Glomerular visceral epithelial cell (primary cell): ENCODE measurements at regions not wholly inside any gene's neighbourhood (a gene's known extent, or its start where the extent isn't known, plus 50 kb on each side); places are given as distances from the start of the nearest gene placed in this dataset.

Experiments used
- DNase-seq: peaks from one replicate; pipeline ENCODE4 v3.0.0-alpha.2; 2016; ENCODE audit errors: extremely low spot score

DNA sequence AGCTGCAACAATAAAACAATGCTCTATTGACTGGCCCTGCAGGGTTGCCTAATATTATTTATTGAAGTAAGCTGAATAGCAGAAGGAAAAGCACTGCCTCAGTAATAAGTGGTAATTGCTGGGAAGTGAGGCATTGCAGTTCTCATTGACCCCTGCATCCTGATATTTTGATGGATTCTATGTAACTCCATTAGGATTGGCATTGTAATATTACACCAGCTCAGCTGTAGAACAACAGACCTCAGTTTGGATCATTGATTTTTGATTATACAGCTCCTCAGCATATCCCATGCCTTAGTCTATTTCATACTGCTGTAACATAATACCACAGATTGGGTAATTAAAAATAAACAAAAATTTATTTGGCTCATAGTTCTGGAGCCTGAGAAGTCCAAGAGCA is 650.6 kb upstream of the SALL1 start:
- DNase-seq: no peak

DNA sequence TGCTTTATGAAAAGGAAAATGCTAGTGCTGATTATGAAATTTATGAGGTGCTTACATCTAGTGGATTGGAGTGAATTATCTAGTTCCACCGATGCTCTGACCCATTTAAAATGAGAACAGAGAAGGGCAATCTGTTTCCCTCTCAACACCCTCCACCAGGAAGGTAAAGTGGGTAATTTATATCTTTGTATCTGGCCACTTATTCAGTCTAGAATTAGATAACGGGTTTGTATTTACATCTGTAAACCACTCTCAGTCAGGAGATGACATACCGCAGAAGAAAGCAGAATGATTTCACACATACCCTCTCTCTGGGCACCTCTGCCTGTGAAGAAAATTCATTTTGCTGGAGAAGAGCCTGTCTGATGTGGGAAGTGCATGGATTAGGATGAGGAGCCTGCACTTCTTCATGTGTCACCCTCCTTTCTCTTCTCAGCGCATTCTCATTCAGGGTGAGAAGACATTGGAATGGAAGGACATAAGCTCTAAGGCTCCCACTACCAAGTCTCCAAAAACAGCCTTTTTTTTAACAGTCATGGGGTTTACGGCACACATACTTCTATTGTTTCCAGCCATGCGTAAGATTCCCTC is 646.7 kb upstream of the SALL1 start:
- no peak for DNase-seq

GRCh38 chr16:51779240-51779639 is 628.2 kb upstream of the SALL1 start:
- DNase-seq: no peak

GRCh38 chr16:51773071-51773890 is 622.2 kb upstream of the SALL1 start:
- DNase-seq: no peak

- no peak for DNase-seq
Observed at GRCh38 chr16:51766739-51767138, 615.7 kb upstream of the SALL1 start.

DNA sequence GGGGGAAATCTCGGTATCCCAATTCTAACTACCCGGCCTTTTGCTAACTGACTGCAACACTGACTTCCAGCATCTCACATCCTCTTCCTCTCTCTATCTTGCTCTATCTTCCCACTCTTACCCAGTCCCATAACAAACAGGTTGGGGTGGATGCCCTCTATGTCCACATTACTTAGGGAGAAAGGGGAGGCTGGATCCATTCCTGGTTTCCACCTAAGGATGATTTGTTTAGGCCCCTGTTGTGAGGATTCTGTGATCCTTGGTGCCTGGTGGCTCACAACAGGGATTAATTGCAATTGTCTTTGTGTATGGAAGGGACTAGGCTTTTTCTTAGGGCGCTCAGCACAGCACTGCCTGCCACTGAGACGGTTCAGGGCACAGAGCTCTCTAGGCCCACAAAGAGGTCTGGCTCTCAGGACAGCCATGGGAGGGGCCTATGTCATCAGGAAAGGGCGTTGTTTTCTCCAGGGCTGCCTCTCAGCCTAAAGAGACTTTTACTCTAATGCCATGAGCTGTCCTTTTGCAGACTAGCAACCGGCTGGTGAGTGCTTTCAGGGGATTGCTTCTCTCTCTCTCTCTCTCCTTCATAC is 612.1 kb upstream of the SALL1 start:
- peak; percentile 1 for DNase-seq

- peak; percentile 66 for DNase-seq
Observed at GRCh38 chr16:51762081-51762996, 611.3 kb upstream of the SALL1 start.

GRCh38 chr16:51761001-51761400 is 609.9 kb upstream of the SALL1 start:
- DNase-seq: no peak

DNA sequence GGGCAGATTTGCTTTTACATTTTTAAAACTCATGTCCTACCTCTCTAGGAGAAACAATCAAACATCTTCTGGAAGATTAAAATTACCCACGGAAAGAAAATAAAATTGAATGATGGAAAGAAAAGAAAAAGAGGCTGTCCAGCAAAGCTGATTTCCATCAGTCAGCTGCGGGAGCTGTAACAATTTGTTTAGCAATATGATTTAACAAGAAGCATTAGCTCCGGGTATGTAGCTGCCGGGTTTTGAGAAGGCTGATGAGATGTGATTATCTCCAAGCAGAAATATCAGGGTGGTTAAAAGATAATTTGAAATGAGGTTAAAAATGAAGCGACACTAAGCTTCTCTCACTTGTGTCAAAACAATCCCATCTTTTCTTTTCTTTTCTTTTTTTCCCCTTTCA is 608.9 kb upstream of the SALL1 start:
- no peak for DNase-seq

GRCh38 chr16:51759329-51759728 is 608.3 kb upstream of the SALL1 start:
- no peak for DNase-seq

DNA sequence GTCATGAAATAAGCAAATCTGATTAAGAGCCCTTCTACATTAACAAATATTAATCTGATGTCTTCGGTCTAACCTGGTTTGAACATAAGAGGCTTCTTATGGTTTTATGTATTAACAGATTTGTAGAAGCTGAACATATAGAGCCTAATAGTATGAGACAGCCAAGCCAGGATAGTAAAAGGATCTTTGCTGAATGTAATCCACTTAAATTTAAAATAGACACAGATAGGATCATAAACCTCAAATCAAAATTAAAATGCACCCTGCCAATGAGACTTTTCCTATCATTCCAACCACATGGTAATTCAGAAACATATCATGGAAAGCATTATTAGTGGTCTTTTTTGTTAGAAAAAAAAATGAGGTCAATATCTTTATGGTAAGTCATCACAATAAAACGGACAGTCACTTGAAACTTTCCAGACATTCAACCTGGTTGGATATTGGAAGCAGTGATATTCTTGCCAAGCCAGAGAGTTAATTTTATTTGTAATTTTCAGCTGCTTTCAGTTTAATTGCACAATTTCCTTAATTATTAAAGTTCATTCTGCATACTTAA is 606.9 kb upstream of the SALL1 start:
- DNase-seq: no peak

GRCh38 chr16:51757505-51757904 is 606.4 kb upstream of the SALL1 start:
- no peak for DNase-seq

- DNase-seq: no peak
Observed at GRCh38 chr16:51757124-51757470, 606.0 kb upstream of the SALL1 start.

GRCh38 chr16:51756447-51757123 is 605.5 kb upstream of the SALL1 start:
- DNase-seq: no peak

GRCh38 chr16:51755577-51756355 is 604.7 kb upstream of the SALL1 start:
- no peak for DNase-seq

GRCh38 chr16:51755039-51755501 is 604.0 kb upstream of the SALL1 start:
- DNase-seq: no peak

DNA sequence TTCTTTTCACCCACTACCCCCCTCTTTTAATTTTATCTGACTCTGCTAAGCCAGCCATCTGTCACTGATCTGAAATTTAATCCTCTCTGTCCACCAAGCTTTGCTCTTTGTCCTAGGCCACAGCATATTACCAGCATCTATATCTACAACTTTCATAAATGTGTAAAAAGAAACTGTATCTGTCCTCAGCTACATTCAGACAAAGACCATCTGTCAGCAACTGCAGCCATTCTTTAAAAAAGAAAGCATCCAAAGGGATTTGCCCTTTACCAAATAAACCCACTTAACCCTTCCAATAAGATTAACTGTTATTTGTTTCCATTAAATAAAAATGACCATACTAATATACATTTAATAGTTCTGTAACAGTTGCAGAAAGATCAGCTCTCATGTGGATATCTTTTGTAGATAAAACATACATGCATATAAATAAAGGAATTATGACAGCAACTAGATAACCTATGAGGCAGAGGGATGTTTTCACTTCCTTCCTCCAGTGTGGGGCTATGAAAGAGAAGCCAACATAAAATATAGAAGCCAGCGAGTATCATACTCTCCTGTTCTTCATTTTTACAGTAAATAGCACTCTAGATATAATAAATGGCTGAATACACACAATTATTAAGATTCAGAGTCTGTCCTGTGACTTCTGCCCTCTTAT is 602.5 kb upstream of the SALL1 start:
- DNase-seq: no peak

DNA sequence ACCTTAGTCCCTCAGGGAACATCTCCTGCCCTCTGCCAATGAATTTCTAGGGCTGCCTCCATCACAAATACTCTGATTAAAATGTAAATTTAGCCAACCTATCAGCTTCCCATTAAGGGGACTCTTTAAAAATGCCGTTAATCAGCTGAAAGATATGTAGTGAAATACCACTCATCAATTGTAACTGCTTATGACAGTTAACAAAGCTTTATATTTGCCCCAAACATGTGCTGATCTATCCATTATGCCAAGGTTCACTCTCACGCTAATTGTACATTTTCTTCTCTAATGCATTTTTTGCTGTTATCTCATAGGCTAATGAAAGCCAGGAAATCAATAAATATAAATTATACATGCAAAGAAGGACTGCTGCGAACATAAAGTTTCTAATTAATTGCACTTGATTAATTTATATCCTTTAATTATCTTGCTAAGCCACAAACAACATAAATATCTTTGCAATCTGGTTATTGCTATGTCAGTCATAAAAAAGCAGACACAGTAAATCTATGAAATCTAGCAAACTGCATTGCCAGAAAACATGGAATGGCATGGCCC is 601.4 kb upstream of the SALL1 start:
- no peak for DNase-seq

DNA sequence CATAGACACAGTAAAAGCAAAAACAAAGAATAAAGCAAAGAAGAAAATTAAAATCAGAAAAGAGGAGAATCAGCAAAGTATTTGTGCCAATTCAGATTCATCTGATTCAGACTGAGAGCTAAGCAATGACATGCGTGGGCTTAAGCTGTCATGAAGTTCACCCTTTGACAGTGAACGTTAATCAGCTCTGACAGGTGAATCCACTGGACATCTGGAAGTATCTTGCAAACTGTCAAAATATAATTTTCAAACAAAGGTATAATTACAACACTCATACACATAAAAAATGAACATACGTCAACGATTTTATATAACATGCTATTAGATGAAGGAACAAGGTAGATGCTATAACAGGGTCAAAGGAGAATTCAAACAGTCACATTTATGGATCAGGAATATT is 596.3 kb upstream of the SALL1 start:
- DNase-seq: no peak

DNA sequence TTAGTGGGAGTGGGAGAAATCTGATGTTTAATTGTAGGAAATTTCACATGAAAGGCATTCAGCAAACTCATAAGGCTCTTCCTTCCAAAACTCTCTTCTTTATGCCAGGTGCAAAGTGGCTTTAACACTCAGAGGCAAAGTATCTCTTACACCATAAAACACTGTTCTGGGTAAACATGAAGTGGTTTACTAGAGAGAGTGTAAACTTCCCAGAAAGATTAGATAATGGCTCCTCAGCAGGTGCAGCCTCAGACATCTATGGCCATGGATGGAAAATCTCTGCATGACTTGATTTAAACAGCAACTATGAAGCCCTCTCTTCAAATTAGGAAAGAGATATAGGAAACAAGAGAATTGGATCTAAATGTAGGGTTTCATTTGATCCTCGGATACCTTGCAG is 583.1 kb upstream of the SALL1 start:
- no peak for DNase-seq
